ENCODE measurements at regions not wholly inside any gene's neighbourhood (a gene's known extent, or its start where the extent isn't known, plus 50 kb on each side); places are given as distances from the start of the nearest gene placed in this dataset.

DNA sequence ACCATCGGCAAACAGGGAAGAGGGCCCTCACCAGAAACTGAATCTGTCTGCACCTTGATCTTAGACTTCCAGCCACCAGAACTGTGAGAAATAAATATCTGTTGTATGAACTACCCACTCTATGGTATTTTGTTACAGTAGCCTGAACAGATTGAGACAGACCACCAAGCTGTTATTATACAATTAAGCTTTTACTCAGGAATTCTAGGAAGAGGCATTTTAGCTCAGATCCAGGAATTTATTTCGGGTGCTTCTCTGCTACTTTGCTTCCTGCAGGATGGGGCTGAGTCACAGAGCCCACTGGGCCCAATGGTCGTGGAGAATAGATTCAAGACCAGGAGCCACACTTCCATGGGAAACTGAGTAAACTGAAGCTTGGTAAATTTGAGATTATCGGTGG, 145.5 kb upstream of the PFN2 start:
- DNase-seq, result no peak

DNA sequence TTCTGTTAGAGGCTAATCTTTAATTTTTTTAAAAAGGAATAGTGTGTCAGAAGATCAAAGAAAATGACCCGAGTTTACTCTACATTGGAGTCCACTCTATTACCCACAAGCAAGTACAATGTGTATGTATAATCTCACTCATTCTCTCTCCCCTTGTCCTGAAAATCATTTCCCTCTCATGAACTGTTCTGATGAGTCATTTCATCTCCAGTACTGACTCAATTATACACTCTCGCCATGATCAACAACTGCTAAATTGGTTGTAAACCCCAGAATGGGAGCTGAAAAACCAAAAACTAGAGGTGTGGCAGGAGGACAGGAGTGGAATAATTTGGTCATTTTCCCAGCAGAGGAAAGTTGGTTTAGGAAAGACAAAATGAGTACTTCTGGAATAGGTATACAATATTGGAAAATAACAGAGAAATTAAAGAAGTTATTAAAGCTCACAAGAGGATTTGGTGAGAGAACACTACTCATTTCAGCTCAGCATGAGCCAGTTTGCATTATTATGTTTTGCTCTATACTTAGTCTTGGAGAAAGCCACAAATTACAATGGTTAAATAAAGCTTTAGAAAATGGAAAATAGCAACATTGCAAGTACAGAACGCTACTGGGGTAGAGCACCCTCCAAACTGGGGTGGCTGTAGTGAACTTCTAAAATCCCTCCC, 144.3 kb upstream of the PFN2 start:
- no peak for DNase-seq

DNA sequence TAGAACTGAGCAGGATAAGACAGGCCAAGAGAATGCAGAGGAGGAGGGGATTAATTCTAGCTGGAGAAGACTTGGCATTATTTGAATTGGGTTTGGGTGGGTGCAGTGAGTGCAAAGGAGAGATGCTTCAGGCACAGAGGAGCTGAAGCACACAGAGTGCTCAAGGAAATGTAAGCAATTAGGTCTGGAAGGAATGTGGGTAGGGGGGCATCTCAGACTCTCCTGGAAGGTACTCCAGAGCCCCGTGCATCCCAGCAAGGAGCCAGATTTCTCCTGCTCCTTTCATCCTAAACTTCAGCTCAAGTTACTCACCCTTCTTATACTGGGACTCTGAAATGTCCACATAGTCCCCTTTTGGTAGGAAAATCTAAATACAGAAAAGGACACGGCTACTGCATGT, 143.6 kb upstream of the PFN2 start:
- DNase-seq, result no peak

DNA sequence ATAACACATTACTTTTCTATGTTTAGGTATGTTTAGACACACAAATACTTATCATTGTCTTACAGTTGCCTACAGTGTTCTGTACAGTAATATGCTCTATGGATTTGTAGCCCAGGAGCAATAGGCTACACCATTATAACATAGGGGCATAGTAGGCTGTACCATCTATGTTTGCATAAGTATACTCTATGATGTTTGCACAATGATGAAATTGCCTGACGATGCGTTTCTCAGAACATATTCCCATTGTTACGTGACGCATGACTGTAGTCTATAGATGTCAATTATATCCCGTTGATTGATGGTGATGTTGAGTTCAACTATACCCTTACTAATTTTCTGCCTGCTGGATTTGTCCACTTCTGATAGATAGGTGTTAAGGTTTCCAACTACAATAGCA, 139.4 kb upstream of the PFN2 start:
- DNase-seq, result peak; percentile 64

DNA sequence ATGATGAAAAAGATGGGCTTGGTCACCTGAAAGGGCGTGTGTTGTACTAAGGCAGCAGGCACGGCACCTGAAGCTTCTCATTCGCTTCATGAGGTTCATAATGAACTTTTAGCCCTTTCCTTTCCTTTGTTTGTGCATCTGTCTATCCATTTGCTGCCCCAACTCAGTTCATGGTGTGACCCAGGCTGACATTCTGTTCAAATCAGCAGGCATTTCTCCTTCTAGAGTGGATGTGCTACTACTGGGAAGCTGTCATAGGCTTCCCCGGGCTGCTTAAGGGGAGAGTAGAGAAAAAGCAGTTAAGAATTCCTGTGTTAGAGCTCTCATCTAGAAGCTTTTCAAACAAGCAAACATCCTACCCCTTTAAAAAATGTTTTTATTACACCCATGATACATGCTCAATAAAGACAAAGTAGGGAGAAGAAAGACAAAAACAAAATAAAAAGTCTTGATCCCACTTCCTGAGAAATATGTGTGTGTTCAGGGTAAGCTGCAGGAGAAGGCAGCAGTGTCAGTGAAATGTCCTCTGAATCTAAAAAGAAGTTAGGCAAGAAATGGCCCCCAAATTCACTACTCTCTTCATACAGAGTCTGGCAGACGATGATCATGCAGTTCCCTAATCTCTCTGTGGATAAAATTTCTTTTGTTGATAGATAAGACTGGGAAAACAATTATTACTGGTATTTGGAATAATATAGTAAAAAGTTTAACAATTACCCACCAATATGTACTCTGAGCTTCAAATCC, 136.9 kb upstream of the PFN2 start:
- DNase-seq, result no peak

DNA sequence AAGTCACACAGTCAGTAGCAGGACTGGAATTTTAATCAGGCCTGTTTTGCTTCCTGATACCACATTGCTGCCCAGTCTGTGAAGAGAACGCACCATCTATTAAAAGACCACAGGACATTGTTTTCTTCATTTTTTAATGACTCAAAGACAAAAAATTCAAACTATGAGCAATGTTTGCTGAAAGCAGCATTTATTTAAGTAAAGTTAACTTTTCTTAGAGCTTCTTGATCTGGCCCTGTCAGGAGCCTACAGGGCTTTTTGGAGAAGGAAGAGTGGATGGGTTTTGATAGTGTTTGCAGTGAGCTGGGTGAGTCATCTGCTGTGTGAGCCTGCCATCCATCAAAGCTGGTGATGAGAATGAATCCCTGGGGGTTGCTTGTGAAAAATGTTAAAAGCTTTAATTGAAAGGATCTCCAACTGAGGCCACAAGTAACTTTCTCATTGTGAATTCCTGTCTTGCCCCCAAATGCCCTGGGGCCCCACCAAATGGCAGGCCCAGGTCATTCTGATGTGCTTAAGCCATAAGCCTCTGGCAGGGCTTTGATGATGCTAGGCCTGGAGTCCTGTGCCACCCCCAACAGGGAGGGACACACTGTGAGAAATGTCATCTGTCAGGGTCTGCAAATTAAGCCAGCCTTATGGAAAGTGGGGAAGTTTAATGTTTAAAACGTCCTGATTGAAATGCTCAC, 136.2 kb upstream of the PFN2 start:
- DNase-seq, result no peak

DNA sequence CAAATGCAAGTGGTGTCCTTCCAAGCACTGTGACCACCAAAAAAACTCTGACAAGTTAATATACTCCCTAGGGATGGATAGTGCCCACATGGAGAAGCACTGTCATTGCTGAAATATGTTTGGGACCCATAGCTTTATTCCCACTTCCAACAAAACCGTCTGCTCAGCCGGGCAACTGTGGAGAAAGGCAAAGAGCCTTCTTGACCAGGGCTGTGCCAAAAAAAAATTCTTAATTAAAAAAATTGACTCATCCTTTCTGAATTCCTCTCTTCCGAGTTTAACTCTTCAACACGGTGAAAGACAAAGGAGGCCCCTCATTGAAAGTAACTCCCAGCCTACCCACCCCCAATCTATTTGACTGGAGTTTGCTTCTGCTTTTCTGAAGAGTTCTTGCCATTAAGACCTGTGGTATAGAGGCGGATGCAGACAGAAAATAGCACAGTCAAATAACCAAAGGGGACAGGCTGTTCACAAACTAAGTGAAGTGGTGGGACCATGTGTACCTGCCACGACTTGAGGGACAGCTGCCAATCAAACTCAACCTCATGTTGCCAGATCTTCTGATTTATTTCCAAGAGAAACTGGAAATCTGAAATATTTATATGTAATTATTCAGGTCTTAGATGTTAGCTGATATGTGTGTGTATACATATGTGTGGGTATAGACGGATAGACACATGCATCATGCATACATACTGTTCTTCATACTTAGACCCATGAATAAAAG, 135.4 kb upstream of the PFN2 start:
- DNase-seq, result no peak

DNA sequence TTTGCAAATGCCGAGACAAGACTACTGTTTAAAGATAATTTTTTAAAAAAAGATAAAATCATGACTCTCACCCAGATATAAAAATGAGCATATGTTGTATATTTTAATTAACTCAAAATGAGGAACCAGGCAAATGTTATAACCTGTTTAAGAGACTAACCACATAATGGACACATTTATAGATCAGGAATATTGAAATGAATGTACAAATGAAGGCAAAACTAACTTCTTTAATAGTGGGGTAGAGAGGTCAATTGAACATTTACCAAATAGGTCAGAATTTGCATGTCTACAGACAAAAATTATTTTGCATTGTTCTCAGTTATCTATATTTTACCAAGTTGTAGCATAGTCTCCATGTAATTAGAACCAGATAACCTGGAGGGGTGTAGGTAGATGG, 134.3 kb upstream of the PFN2 start:
- DNase-seq, result no peak

DNA sequence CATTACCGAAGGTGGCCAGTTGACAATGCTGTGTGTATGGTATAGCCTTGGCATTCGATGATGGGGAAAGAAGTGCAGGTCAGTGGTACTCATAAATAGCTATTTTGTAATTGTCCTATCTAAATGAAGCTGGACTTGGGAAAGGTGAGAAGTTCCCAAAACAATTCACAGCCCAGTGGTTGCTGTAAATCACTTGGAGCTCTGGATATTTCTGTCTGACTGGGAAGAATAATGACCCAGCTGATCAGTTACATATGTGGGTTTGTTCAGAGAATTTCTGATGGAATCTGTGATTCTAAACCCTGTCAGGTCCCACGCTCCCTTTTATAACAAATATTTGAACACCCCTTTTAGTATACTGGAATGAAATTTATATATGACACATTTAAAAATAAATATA, 133.9 kb upstream of the PFN2 start:
- DNase-seq, result no peak

DNA sequence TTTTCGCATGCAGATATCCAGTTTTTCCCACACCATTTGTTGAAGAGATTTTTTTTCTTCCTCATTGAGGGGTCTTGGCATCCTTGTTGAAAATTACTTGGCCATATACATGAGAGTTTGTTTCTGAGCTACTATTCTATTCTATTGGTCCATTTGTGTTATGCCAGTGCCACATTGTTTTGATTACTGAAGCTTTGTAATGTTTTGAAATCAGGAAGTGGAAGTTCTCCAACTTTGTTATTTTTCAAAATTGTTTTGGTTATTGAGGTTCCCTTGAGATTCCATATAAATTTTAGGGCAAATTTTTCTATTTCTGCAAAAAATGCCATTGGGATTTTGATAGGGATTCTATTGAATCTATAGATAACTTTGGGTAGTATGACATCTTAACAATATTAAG, 130.3 kb upstream of the PFN2 start:
- DNase-seq, result no peak

DNA sequence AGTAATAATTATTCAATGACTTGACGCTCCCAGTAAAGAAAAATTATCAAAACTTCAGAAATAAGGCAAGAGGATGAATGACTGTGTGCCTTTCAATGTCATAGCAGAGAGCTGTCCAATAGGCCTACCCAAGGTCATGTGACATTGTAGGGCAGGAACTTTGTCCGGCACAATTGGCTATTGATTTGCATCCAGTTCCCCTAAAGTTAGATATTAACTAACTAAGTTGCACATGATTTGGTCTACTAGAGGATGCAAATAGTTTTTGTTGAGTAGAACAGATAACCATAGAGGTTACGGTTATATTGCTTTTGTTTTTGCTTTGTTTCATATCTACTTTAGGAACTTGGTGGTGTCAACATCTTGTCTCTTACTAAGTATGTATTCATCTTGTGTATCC, 127.9 kb upstream of the PFN2 start:
- no peak for DNase-seq

DNA sequence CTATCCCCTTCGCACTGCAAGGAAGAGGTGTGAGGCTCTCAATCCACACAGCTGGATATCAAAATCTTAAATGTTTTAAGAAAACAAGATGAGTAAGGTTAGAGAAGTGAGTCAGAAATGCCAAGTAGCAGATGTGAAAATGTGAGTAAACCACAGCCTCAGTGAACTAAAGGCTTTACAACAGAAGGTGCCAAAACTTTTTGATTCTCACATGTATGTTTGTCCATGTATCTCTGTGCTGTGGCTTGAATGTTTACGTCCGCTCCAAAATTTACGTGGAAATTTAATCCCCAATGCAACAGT, 126.8 kb upstream of the PFN2 start:
- DNase-seq, result no peak

DNA sequence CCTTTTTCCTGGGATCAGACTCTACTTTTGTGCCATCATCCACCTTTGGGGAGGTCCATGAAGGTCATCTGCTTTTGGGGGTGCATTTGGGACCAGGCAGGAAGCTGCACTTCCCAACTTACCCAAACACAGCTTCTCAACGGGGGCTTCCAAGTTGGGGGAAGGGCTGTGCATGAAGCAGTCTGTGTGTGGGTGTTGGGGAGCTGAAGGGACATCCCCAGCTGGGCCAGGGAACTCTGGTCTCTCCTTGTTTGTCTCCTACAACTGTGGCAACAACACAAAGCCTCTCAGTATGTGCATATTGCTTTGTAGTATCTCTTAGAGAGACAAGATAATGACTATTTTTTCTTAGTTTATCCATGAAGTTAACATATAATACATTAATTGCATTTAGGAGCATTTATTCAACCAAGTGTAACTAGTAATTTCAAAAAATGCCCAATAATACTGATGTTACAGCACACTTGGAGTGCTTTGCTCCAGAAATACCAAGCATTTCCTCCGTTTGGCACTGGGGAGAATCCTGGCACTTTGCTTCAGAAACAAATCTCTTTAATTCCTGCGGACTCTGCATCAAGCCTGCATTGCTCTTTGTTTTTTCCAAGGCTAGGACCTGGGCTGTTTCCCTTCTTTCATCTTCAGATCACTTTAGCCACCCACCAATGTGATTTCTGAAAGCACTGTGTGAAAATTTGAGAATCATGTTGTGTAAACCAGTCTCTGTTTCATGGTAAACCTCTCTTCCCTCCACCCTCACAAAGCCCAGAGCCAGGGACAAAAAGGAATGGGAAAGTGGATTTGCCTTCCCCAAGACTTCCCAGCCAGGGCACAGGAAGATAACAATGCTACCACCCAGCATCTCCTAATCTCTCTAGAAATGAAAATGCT, 126.2 kb upstream of the PFN2 start:
- DNase-seq, result no peak

DNA sequence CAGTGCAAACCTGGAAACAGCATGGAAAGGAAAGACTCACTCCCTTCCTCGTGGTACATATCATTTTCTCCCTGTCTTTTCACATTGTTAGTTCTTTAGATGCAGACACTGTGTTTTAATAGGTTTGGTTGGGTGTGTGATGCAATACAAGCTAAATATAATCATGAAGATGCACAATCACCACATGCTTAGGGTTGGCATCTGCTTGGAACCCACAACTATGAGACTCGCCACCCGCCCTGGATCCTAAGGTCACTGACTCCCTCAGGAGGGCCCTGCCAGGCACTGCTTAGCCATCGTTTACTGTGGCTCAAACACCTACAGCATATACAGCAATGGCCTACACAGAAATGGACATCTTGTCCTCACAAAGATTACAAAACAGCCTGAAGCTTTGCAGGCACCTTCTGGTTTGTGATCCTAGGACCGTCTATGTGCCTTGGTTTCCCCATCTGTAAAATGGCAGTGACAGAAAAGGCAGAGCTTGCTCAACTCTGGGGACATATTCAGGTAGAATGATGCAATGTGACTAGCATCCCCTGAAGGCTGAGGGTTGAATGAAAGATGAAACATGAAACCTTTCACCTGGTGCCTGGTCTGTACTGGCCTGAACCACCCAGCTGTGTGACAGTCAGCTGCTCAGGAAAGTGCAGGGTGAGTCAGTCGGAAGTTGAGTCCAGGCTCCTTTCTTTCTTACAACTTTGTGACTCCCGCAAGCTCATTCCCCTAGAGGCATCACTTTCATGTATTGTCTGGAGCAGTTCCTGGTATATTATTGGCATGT, 123.6 kb upstream of the PFN2 start:
- peak; percentile 59 for DNase-seq

DNA sequence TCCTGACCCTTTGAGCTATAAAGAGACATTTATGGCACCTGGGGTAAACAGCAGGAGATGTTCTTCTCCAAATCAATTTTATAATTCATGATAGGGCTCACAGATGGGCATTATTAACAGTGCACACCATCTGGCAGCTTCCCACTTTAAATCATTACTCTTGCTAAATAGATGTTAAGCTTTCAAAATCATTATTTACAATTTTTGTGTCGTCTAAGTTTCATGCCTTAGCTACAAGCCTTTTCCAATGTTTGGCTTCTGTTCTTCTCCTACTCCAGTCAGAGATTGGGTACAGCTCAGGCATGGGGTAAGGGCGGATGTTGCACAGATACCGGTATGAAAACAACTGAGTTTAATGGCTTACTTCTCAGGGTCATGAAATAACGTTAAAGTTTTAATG, 120.9 kb upstream of the PFN2 start:
- no peak for DNase-seq

DNA sequence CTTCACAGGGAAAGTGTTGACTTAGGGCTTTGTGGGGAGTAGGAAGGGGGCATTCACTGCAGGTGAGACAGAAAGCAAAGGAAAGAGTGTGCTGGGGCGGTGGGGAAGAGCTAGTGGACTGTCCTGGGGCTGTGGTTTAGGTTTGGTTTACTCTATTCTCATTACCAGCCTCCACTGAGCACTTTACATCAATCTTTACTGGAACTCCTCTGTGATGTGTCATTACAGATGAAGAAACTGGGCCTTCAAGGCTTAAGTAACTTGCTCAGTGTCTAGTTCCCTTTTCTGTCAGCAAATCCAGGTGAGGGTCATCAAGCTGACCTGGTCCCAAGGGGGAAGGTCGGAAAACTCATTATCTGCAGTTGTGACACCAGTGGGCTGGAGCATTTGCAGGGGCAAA, 120.2 kb upstream of the PFN2 start:
- DNase-seq, result no peak

DNA sequence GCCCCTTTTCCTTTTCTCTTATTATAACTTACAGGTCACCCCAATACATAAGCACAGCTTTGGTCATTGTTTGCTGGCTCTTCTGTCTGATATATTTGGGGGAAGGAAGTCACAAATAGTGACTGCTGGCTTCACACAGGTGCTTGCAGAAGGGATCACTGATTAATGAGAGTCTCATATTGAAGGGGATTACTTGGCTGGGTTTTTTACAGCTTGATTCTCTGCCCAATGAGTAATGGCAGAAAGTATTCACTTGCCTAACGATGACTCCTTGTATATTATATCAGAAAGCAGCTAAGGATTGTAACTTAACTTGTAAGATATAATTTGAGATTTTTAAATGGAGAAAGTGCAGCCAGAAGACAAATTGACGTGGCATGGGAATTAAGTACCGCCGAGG, 119.3 kb upstream of the PFN2 start:
- DNase-seq, result no peak

DNA sequence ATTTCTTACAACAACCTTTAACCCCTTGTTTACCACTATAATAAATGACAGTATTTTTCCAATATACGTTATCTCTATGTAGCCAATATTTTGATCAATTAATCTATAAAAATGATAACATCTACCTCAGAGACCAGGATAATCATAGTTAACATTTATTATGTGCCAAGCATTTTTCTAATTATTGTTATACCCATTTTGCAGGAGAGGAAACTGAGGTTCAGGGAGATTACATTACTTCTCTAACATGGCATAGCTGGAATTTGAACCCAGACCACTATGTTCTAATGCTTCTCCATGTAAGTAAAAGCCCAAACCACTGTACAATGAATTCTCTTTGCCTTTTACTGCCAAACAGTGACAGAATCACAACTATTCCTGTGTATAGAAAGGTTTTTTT, 113.4 kb upstream of the PFN2 start:
- DNase-seq, result no peak

DNA sequence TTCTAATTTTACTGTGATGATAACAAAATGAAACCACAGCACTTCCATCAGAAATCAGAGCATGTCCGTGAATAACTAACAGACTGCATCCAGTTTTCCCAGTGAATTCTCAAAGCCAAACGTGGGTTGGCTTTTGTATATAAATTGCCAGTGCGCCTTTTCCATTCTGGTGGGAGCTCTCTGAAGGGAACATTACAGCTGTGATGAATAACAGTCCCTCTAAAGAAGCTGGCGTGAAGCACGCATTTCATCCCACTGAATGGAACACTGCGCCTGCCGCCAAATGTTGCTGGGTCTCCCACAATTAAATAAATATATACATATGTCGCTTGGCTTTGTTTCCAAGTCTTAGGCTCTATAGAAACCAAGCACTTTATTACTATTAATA, 113.0 kb upstream of the PFN2 start:
- no peak for DNase-seq

DNA sequence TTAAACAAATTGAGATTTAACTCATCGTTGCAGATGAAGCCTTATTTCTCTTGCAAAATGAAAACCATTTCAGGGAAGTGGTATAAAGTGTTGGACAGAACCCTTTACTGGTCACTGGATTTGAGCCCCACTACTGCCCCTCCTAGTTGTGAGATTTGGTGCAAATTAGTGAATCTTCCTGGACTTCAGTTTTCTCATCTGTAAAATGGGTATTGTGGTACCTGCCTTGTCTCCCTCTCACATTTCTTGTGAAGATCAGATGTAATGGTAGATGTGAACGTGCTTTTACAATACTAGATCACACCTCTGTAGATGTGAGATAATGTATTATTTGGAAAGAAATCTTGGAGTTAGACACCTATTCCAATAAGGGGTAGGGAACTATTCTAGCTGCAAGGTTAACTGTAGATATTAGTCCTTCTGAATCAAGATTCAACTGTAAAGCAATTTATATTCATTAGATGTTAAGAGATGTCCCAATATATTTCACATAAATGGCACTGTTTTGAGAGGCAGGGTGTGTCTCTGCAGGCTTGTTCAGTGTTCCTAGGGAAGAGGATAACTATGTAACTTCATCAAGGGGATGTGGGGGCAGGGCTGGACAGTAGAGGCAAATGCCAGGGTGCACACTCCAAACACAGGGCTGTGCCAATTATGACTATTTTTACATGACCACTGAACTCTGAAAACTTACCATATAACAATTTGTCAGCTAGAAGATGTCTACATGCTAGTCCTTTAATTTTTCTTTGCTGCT, 112.4 kb upstream of the PFN2 start:
- DNase-seq, result no peak

DNA sequence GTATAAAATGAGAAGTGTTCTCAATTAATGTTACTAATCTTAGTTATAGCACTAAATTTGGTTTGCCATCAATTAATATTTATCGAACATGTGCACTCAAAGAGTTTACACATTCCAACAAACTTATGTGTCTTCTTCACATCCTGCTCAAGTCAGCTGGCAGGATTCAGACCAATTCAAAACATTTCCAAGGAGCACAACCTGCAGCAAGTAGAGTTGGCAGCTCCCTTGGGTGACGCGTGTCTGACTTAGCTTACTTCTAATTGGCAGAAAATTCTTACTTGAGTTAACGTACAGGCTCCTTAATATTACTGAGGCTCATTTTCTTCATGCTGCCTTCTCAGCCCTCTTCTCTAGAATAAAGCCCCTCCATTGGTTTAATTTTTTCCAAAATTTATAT, 110.4 kb upstream of the PFN2 start:
- DNase-seq, result no peak
